Mesendoderm (in vitro differentiated cells): ENCODE measurements at regions not wholly inside any gene's neighbourhood (a gene's known extent, or its start where the extent isn't known, plus 50 kb on each side); places are given as distances from the start of the nearest gene placed in this dataset.

ENCODE experiments used
- DNase-seq: peaks from one replicate; pipeline ENCODE4 v3.0.0; 2013
- H2AK5ac ChIP-seq: 2 replicates; pipeline ENCODE4 v1.6.1; 2013; ENCODE audit warnings: low read length, inconsistent platforms
- H2BK120ac ChIP-seq: 2 replicates; pipeline ENCODE4 v1.6.1; 2013; ENCODE audit warnings: low read depth, mild to moderate bottlenecking, low read length, moderate library complexity, mixed read lengths
- H2BK15ac ChIP-seq: replicated peaks from 2 replicates; pipeline ENCODE4 v1.6.1; 2013; ENCODE audit warnings: low read depth, mild to moderate bottlenecking, moderate library complexity
- H2BK5ac ChIP-seq: 2 replicates; pipeline ENCODE4 v1.6.1; 2013; ENCODE audit warnings: low read length, inconsistent platforms
- H3K18ac ChIP-seq: 2 replicates; pipeline ENCODE4 v1.6.1; 2013; ENCODE audit warnings: mild to moderate bottlenecking, low read length, mixed read lengths
- H3K23ac ChIP-seq: one replicate; pipeline ENCODE4 v1.6.1; 2013; ENCODE audit warnings: low read length
- H3K27ac ChIP-seq: 2 replicates; pipeline ENCODE4 v1.5.1; 2013; ENCODE audit warnings: low read depth, mild to moderate bottlenecking, inconsistent platforms, low read length, moderate library complexity
- H3K27me3 ChIP-seq: 2 replicates; pipeline ENCODE4 v1.6.1; 2013; ENCODE audit warnings: low read length, control low read depth, mild to moderate bottlenecking, inconsistent platforms; ENCODE audit not compliant: insufficient read depth, poor library complexity
- H3K36me3 ChIP-seq: 2 replicates; pipeline ENCODE4 v1.6.1; 2013; ENCODE audit warnings: low read length, inconsistent platforms; ENCODE audit not compliant: control insufficient read depth, insufficient read depth
- H3K4ac ChIP-seq: one replicate; pipeline ENCODE4 v1.6.1; 2013; ENCODE audit warnings: low read depth, mild to moderate bottlenecking, low read length, moderate library complexity
- H3K4me1 ChIP-seq: 2 replicates; pipeline ENCODE4 v1.6.1; 2013; ENCODE audit warnings: low read depth, low read length, inconsistent platforms; ENCODE audit not compliant: control insufficient read depth
- H3K4me2 ChIP-seq: 2 replicates; pipeline ENCODE4 v1.6.1; 2013; ENCODE audit warnings: low read length
- H3K4me3 ChIP-seq: 2 replicates; pipeline ENCODE4 v1.5.1; 2013; ENCODE audit warnings: mild to moderate bottlenecking, low read length
- H3K56ac ChIP-seq: one replicate; pipeline ENCODE4 v1.6.1; 2013; ENCODE audit warnings: low read length
- H3K79me1 ChIP-seq: 2 replicates; pipeline ENCODE4 v1.6.1; 2013; ENCODE audit warnings: low read length, inconsistent platforms
- H3K79me2 ChIP-seq: 2 replicates; pipeline ENCODE4 v1.6.1; 2013; ENCODE audit warnings: mild to moderate bottlenecking, low read length; ENCODE audit not compliant: control insufficient read depth, insufficient read depth
- H3K9ac ChIP-seq: 2 replicates; pipeline ENCODE4 v1.6.1; 2013; ENCODE audit warnings: low read length, inconsistent platforms
- H4K5ac ChIP-seq: one replicate; pipeline ENCODE4 v1.6.1; 2013; ENCODE audit warnings: low read length
- H4K8ac ChIP-seq: one replicate; pipeline ENCODE4 v1.6.1; 2013; ENCODE audit warnings: low read depth, mild to moderate bottlenecking, control low read depth, low read length, moderate library complexity
- WGBS: extraction: QIAGEN DNeasy Blood & Tissue Kit; methylation state at CpG from one replicate; pipeline ENCODE4 v1.1.7; 2013; ENCODE audit warnings: low lambda C conversion rate, missing lambda C conversion rate; ENCODE audit not compliant: insufficient coverage; ENCODE audit errors: extremely low coverage; 5-methylcytosine and 5-hydroxymethylcytosine counted together

GRCh38 chr20:22088882-22089281 is 383.4 kb downstream of the PAX1 start:
- Histone ChIP-seq H3K56ac (no peak overlapping the region), H3K27ac (no peak overlapping the region), H2BK120ac (no peak overlapping the region), H2BK15ac (no peak overlapping the region), H2BK5ac (no peak overlapping the region), H3K4me3 (no peak overlapping the region), H3K79me2 (no peaks in the 10 kb centered on the region), H3K18ac (no peak overlapping the region), H4K5ac (no peak overlapping the region), H3K23ac (no peak overlapping the region), H3K4ac (no peak overlapping the region), H4K8ac (no peak overlapping the region), H3K27me3 (no peaks in the 10 kb centered on the region), H3K79me1 (no peaks in the 10 kb centered on the region), H3K4me1 (no peaks in the 10 kb centered on the region), H3K4me2 (no peak overlapping the region), H3K36me3 (no peaks in the 10 kb centered on the region), H2AK5ac (no peak overlapping the region), H3K9ac (no peak overlapping the region)
- DNase-seq = no peak
- WGBS = no CpG with 5 or more reads among the region's 4 CpGs

DNA sequence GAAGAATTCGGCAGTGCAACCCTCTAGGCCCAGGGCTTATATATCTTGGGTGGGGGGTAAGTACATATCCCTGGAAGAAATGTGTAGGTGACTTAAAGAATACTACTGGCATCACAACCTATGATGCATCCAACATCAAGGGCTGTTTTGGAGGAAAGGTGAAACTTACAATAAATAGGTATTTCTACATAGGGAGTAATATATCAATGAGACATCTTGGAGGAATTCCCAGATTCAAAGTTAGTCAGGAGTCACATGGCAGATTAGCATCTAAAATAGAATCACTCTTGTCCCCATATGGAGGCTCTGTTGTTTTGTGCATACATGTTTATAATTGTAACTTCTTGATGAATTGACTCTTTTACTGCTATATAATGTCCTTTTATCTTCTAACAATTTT is 375.5 kb downstream of the PAX1 start:
- no peak overlapping the region for H4K8ac ChIP-seq
- H3K4me3 ChIP-seq = no peak overlapping the region
- no peaks in the 10 kb centered on the region for H3K27me3 ChIP-seq
- no peak overlapping the region for H3K27ac ChIP-seq
- no peak overlapping the region for H3K4ac ChIP-seq
- no CpG with 5 or more reads among the region's 1 CpG for WGBS
- H2BK120ac ChIP-seq = no peak overlapping the region
- H3K18ac ChIP-seq = no peak overlapping the region
- no peaks in the 10 kb centered on the region for H3K36me3 ChIP-seq
- H3K23ac ChIP-seq = no peak overlapping the region
- H3K4me2 ChIP-seq = no peak overlapping the region
- no peaks in the 10 kb centered on the region for H3K79me2 ChIP-seq
- no peaks in the 10 kb centered on the region for H3K4me1 ChIP-seq
- H3K79me1 ChIP-seq = no peaks in the 10 kb centered on the region
- H2BK15ac ChIP-seq = no peak overlapping the region
- H3K9ac ChIP-seq = no peak overlapping the region
- H2BK5ac ChIP-seq = no peak overlapping the region
- no peak for DNase-seq
- no peak overlapping the region for H4K5ac ChIP-seq
- no peak overlapping the region for H3K56ac ChIP-seq
- no peak overlapping the region for H2AK5ac ChIP-seq

- no peak overlapping the region for H3K27ac ChIP-seq
- no peak overlapping the region for H2BK15ac ChIP-seq
- no CpG with 5 or more reads among the region's 1 CpG for WGBS
- H3K4me3 ChIP-seq = no peak overlapping the region
- no peak overlapping the region for H2AK5ac ChIP-seq
- no peak overlapping the region for H3K4me2 ChIP-seq
- H4K5ac ChIP-seq = no peak overlapping the region
- no peaks in the 10 kb centered on the region for H3K79me2 ChIP-seq
- H3K36me3 ChIP-seq = no peaks in the 10 kb centered on the region
- no peak overlapping the region for H3K23ac ChIP-seq
- no peak overlapping the region for H3K56ac ChIP-seq
- no peaks in the 10 kb centered on the region for H3K4me1 ChIP-seq
- H2BK5ac ChIP-seq = no peak overlapping the region
- H3K79me1 ChIP-seq = no peaks in the 10 kb centered on the region
- DNase-seq = no peak
- no peaks in the 10 kb centered on the region for H3K27me3 ChIP-seq
- no peak overlapping the region for H3K18ac ChIP-seq
- H2BK120ac ChIP-seq = no peak overlapping the region
- H3K9ac ChIP-seq = no peak overlapping the region
- H4K8ac ChIP-seq = no peak overlapping the region
- no peak overlapping the region for H3K4ac ChIP-seq
These were observed 369.2 kb downstream of the PAX1 start for GRCh38 chr20:22074635-22075034.

GRCh38 chr20:22071841-22072240 is 366.4 kb downstream of the PAX1 start:
- Histone ChIP-seq H3K4me3 (no peak overlapping the region), H3K79me2 (no peaks in the 10 kb centered on the region), H2BK5ac (no peak overlapping the region), H3K27ac (no peak overlapping the region), H3K18ac (no peak overlapping the region), H3K79me1 (no peaks in the 10 kb centered on the region), H3K4ac (no peak overlapping the region), H2BK15ac (no peak overlapping the region), H3K27me3 (no peaks in the 10 kb centered on the region), H3K4me1 (no peaks in the 10 kb centered on the region), H3K4me2 (no peak overlapping the region), H3K36me3 (no peaks in the 10 kb centered on the region), H4K5ac (no peak overlapping the region), H3K56ac (no peak overlapping the region), H3K23ac (no peak overlapping the region), H2BK120ac (no peak overlapping the region), H2AK5ac (no peak overlapping the region), H4K8ac (no peak overlapping the region), H3K9ac (no peak overlapping the region)
- no CpG with 5 or more reads among the region's 2 CpGs for WGBS
- DNase-seq = no peak

GRCh38 chr20:22070610-22071058 is 365.2 kb downstream of the PAX1 start:
- no peak overlapping the region for H3K23ac ChIP-seq
- no peak overlapping the region for H3K56ac ChIP-seq
- H3K4me2 ChIP-seq = no peak overlapping the region
- no peak overlapping the region for H2BK15ac ChIP-seq
- no peaks in the 10 kb centered on the region for H3K27me3 ChIP-seq
- no peak overlapping the region for H2AK5ac ChIP-seq
- H3K27ac ChIP-seq = no peak overlapping the region
- no peaks in the 10 kb centered on the region for H3K79me2 ChIP-seq
- H3K18ac ChIP-seq = no peak overlapping the region
- H3K36me3 ChIP-seq = no peaks in the 10 kb centered on the region
- no peak for DNase-seq
- H3K79me1 ChIP-seq = no peaks in the 10 kb centered on the region
- no peak overlapping the region for H4K5ac ChIP-seq
- H3K4ac ChIP-seq = no peak overlapping the region
- no peak overlapping the region for H4K8ac ChIP-seq
- H3K4me3 ChIP-seq = no peak overlapping the region
- H3K4me1 ChIP-seq = no peaks in the 10 kb centered on the region
- no peak overlapping the region for H2BK120ac ChIP-seq
- no peak overlapping the region for H2BK5ac ChIP-seq
- no CpG with 5 or more reads among the region's 4 CpGs for WGBS
- H3K9ac ChIP-seq = no peak overlapping the region

GRCh38 chr20:22063753-22064152 is 358.3 kb downstream of the PAX1 start:
- no peak overlapping the region for H3K23ac ChIP-seq
- no peak overlapping the region for H2BK120ac ChIP-seq
- no CpG with 5 or more reads among the region's 1 CpG for WGBS
- H3K27ac ChIP-seq = no peak overlapping the region
- H3K79me1 ChIP-seq = no peaks in the 10 kb centered on the region
- DNase-seq = no peak
- H2AK5ac ChIP-seq = no peak overlapping the region
- no peak overlapping the region for H3K4me2 ChIP-seq
- no peak overlapping the region for H4K8ac ChIP-seq
- H3K18ac ChIP-seq = no peak overlapping the region
- no peak overlapping the region for H4K5ac ChIP-seq
- H3K4me1 ChIP-seq = no peaks in the 10 kb centered on the region
- no peaks in the 10 kb centered on the region for H3K79me2 ChIP-seq
- no peaks in the 10 kb centered on the region for H3K27me3 ChIP-seq
- H3K9ac ChIP-seq = no peak overlapping the region
- no peak overlapping the region for H3K4me3 ChIP-seq
- no peak overlapping the region for H2BK15ac ChIP-seq
- H3K36me3 ChIP-seq = no peaks in the 10 kb centered on the region
- no peak overlapping the region for H2BK5ac ChIP-seq
- H3K56ac ChIP-seq = no peak overlapping the region
- no peak overlapping the region for H3K4ac ChIP-seq
